Sigmoid colon (tissue), 6 donors: ENCODE measurements at regions not wholly inside any gene's neighbourhood (a gene's known extent, or its start where the extent isn't known, plus 50 kb on each side); places are given as distances from the start of the nearest gene placed in this dataset.

Experiments used
- DNase-seq: peaks from one replicate; pipeline ENCODE4 v3.0.0-alpha.2; 2019
- H3K27ac ChIP-seq, 4 donors: fragments of 200-600 bp; sonication (generic); one replicate each; pipeline ENCODE4 v1.5.1; 2016 to 2019; ENCODE audit warnings: mild to moderate bottlenecking in 1 of 4
- H3K27me3 ChIP-seq, 3 donors: fragments of 200-600 bp; sonication (generic); one replicate each; pipeline ENCODE4 v1.5.1; 2019; ENCODE audit warnings: mild to moderate bottlenecking in 1 of 3
- H3K36me3 ChIP-seq, 4 donors: fragments of 200-600 bp; sonication (generic); one replicate each; pipeline ENCODE4 v1.5.1; 2016 to 2019
- H3K4me1 ChIP-seq, 4 donors: fragments of 200-600 bp; sonication (generic); one replicate each; pipeline ENCODE4 v1.5.1; 2017 to 2019
- H3K4me3 ChIP-seq, 4 donors: fragments of 200-600 bp; sonication (generic); one replicate each; pipeline ENCODE4 v1.5.1; 2017 to 2019; ENCODE audit warnings: mild to moderate bottlenecking in 2 of 4, moderate library complexity in 1 of 4
- H3K9me3 ChIP-seq, 4 donors: fragments of 200-600 bp in 3 of 4; sonication (generic) in 3 of 4; one replicate each; pipeline versions ENCODE4 v1.5.1 to v1.6.1; 2013 to 2019
- EP300 ChIP-seq, 4 donors: sonication (generic); formaldehyde crosslinking; IDR thresholded peaks; one replicate each; pipeline ENCODE4 v1.6.1; 2017; ENCODE audit warnings: antibody characterized with exemption in 4 of 4
- POLR2A ChIP-seq, 2 donors: fragments of 450-650 bp; IDR thresholded peaks; one replicate each; pipeline ENCODE4 v1.6.1; 2016; ENCODE audit warnings: antibody characterized with exemption in 2 of 2, mild to moderate bottlenecking in 2 of 2, moderate library complexity in 2 of 2
- POLR2AphosphoS5 ChIP-seq, 4 donors: sonication (generic); formaldehyde crosslinking; IDR thresholded peaks; one replicate each; pipeline ENCODE4 v1.6.1; 2017; ENCODE audit warnings: antibody characterized with exemption in 4 of 4
- WGBS, 2 donors: extraction: QIAGEN DNeasy Blood & Tissue Kit; methylation state at CpG; one replicate each; pipeline ENCODE4 v1.1.7; 2013; 5-methylcytosine and 5-hydroxymethylcytosine counted together
- intact Hi-C: fragments of 100-400 bp; cut with DNase I; formaldehyde crosslinking; loops from one replicate; pipeline ENCODE4 v1.15.1; 2023
- TF ChIP-seq, protein P1 (sequence below), 4 experiments: fragments of 450-650 bp in 3 of 4; fragments of 200-600 bp in 1 of 4; IDR thresholded peaks; one replicate each; pipeline ENCODE4 v1.5.1; 2016 to 2019; ENCODE audit warnings: antibody characterized with exemption in 4 of 4, mild to moderate bottlenecking in 3 of 4, moderate library complexity in 2 of 4
- donor health status: healthy with polysubstance abuse.
- donor health status: healthy.

GRCh38 chr13:95444006-95444730 lies 108.4 kb upstream of the CLDN10 start:
- 89% methylated on average over 6 of the region's 6 CpGs for WGBS, 2 donors
- H3K9me3 ChIP-seq, result no peaks in the 10 kb centered on the region
- H3K36me3 ChIP-seq, result no peaks in the 10 kb centered on the region
- TF ChIP-seq POLR2A (IDR thresholded peaks at IDR 0.05) (no peak), POLR2AphosphoS5 (IDR thresholded peaks at IDR 0.05) (no peak), EP300 (IDR thresholded peaks at IDR 0.05) (no peak)
- TF ChIP-seq, protein P1, sequence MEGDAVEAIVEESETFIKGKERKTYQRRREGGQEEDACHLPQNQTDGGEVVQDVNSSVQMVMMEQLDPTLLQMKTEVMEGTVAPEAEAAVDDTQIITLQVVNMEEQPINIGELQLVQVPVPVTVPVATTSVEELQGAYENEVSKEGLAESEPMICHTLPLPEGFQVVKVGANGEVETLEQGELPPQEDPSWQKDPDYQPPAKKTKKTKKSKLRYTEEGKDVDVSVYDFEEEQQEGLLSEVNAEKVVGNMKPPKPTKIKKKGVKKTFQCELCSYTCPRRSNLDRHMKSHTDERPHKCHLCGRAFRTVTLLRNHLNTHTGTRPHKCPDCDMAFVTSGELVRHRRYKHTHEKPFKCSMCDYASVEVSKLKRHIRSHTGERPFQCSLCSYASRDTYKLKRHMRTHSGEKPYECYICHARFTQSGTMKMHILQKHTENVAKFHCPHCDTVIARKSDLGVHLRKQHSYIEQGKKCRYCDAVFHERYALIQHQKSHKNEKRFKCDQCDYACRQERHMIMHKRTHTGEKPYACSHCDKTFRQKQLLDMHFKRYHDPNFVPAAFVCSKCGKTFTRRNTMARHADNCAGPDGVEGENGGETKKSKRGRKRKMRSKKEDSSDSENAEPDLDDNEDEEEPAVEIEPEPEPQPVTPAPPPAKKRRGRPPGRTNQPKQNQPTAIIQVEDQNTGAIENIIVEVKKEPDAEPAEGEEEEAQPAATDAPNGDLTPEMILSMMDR (IDR thresholded peaks at IDR 0.05), result no peak
- intact Hi-C loops, result no loop called here
- no peaks in the 10 kb centered on the region for H3K4me1 ChIP-seq
- DNase-seq, result no peak
- no peak overlapping the region for H3K27ac ChIP-seq
- H3K27me3 ChIP-seq, result no peaks in the 10 kb centered on the region
- no peak overlapping the region for H3K4me3 ChIP-seq

DNA sequence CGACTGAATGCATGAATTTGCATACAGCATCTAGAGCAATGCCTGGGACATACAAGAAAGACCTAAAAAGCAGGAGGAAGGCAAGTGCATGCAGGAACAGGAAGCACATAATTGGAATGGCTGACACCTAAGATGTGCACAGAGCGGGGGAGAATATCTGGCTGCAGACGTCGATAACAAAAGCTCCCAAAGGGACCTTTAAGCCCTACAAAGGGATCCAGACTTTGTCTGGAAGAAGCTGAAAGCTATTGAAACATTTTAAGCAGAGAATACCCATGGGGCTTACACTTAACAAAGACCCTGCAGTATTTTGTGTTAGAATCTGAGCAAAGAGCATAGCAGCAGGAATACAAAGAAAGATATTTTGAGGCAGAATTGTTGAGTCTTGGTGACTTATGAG lies 107.4 kb upstream of the CLDN10 start:
- Histone ChIP-seq H3K9me3 (no peaks in the 10 kb centered on the region), H3K27me3 (no peaks in the 10 kb centered on the region), H3K36me3 (no peaks in the 10 kb centered on the region), H3K4me1 (no peaks in the 10 kb centered on the region), H3K27ac (no peak overlapping the region), H3K4me3 (no peak overlapping the region)
- TF ChIP-seq POLR2AphosphoS5 (IDR thresholded peaks at IDR 0.05), result no peak
- TF ChIP-seq POLR2A (IDR thresholded peaks at IDR 0.05), result no peak
- no peak for TF ChIP-seq EP300 (IDR thresholded peaks at IDR 0.05)
- TF ChIP-seq, protein P1 (IDR thresholded peaks at IDR 0.05), result no peak
- intact Hi-C loops, result no loop called here
- WGBS, 2 donors, result 78 to 82% methylated on average over 4 of the region's 4 CpGs
- no peak for DNase-seq

- no peaks in the 10 kb centered on the region for H3K36me3 ChIP-seq
- H3K4me1 ChIP-seq, result no peaks in the 10 kb centered on the region
- H3K27me3 ChIP-seq, result no peaks in the 10 kb centered on the region
- no peak for DNase-seq
- WGBS, 2 donors, result 70 to 78% methylated on average over 8 of the region's 8 CpGs
- TF ChIP-seq, protein P1 (IDR thresholded peaks at IDR 0.05), result no peak
- TF ChIP-seq EP300 (IDR thresholded peaks at IDR 0.05) (no peak), POLR2A (IDR thresholded peaks at IDR 0.05) (no peak), POLR2AphosphoS5 (IDR thresholded peaks at IDR 0.05) (no peak)
- no peak overlapping the region for H3K27ac ChIP-seq
- intact Hi-C loops, result no loop called here
- H3K4me3 ChIP-seq, result no peak overlapping the region
- no peaks in the 10 kb centered on the region for H3K9me3 ChIP-seq
Observed at GRCh38 chr13:95447814-95448213, 104.7 kb upstream of the CLDN10 start.

DNA sequence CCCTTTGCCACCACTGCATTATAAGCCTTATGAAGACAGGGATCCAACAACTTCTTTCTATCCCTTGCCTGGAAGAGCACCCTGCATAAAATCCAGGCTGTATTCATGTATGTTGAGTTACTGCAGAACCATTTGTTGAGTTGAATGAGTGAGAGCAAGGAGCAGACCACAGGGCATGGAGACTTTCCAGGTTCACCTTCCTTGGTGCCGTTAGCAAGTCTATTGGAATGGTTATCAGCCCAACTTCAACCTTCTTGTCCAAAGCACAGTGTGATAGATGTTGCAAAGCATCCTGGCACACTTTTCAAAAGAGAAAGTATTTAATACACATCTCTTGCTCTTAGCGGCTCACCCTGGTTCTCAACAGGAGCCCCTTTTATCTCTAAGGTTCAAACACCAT lies 100.9 kb upstream of the CLDN10 start:
- no peak for TF ChIP-seq POLR2AphosphoS5 (IDR thresholded peaks at IDR 0.05)
- TF ChIP-seq EP300 (IDR thresholded peaks at IDR 0.05), result no peak
- TF ChIP-seq, protein P1 (IDR thresholded peaks at IDR 0.05), result no peak
- TF ChIP-seq POLR2A (IDR thresholded peaks at IDR 0.05), result no peak
- 93 to 94% methylated on average over 2 of the region's 2 CpGs for WGBS, 2 donors
- intact Hi-C loops, result no loop called here

GRCh38 chr13:95452375-95452774 lies 100.1 kb upstream of the CLDN10 start:
- Histone ChIP-seq H3K4me3 (no peak overlapping the region), H3K27me3 (no peaks in the 10 kb centered on the region), H3K36me3 (no peaks in the 10 kb centered on the region), H3K4me1 (no peaks in the 10 kb centered on the region), H3K9me3 (no peaks in the 10 kb centered on the region), H3K27ac (no peak overlapping the region)
- no peak for DNase-seq
- intact Hi-C loops, result no loop called here
- no peak for TF ChIP-seq POLR2A (IDR thresholded peaks at IDR 0.05)
- TF ChIP-seq, protein P1 (IDR thresholded peaks at IDR 0.05), result no peak
- TF ChIP-seq EP300 (IDR thresholded peaks at IDR 0.05), result no peak
- no peak for TF ChIP-seq POLR2AphosphoS5 (IDR thresholded peaks at IDR 0.05)
- 29 to 35% methylated on average over 4 of the region's 4 CpGs for WGBS, 2 donors

More for the DNA sequence above, 100.9 kb upstream of the CLDN10 start:
- no peak overlapping the region for H3K4me3 ChIP-seq
- no peak for DNase-seq
- H3K27ac ChIP-seq, result no peak overlapping the region
- H3K36me3 ChIP-seq, result no peaks in the 10 kb centered on the region
- H3K9me3 ChIP-seq, result no peaks in the 10 kb centered on the region
- H3K4me1 ChIP-seq, result no peaks in the 10 kb centered on the region
- H3K27me3 ChIP-seq, result no peaks in the 10 kb centered on the region
